Urinary bladder (tissue), 3 donors: ENCODE measurements at regions not wholly inside any gene's neighbourhood (a gene's known extent, or its start where the extent isn't known, plus 50 kb on each side); places are given as distances from the start of the nearest gene placed in this dataset.
"Not testable (repeated sequence)": the region's sequence is repeated elsewhere in the genome, so short reads cannot be mapped to it uniquely, and the experiment has no call there.

Experiments
- DNase-seq: peaks from one replicate; pipeline ENCODE4 v3.0.0-alpha.2; 2015; ENCODE audit errors: extremely low spot score
- H3K27ac ChIP-seq: one replicate; pipeline ENCODE4 v1.5.1; 2013; ENCODE audit warnings: low read depth, mild to moderate bottlenecking, moderate library complexity
- H3K36me3 ChIP-seq: one replicate; pipeline ENCODE4 v1.6.1; 2013; ENCODE audit warnings: mild to moderate bottlenecking, moderate library complexity; ENCODE audit not compliant: insufficient read depth
- H3K4me1 ChIP-seq: one replicate; pipeline ENCODE4 v1.6.1; 2013; ENCODE audit warnings: mild to moderate bottlenecking, moderate library complexity; ENCODE audit not compliant: insufficient read depth
- H3K4me3 ChIP-seq: one replicate; pipeline ENCODE4 v1.5.1; 2013; ENCODE audit warnings: low read depth, low read length
- WGBS: extraction: QIAGEN DNeasy Blood & Tissue Kit; methylation state at CpG from one replicate; pipeline ENCODE4 v1.1.7; 2013; 5-methylcytosine and 5-hydroxymethylcytosine counted together
- donor health status: healthy with polysubstance abuse.
- donor health status: healthy.

GRCh38 chr1:82160036-82160435 lies 359.3 kb downstream of the ADGRL2 start:
- H3K36me3 ChIP-seq = no peaks in the 10 kb centered on the region
- H3K27ac ChIP-seq = no peak overlapping the region
- H3K4me1 ChIP-seq = peaks cover 1% of the 10 kb centered on the region
- no peak overlapping the region for H3K4me3 ChIP-seq
- no peak for DNase-seq
- WGBS = 62% methylated on average over 5 of the region's 5 CpGs

GRCh38 chr1:82158981-82159380 lies 358.2 kb downstream of the ADGRL2 start:
- H3K27ac ChIP-seq = no peak overlapping the region
- H3K4me3 ChIP-seq = no peak overlapping the region
- no peaks in the 10 kb centered on the region for H3K36me3 ChIP-seq
- peaks cover 1% of the 10 kb centered on the region for H3K4me1 ChIP-seq
- WGBS = 97% methylated on average over 4 of the region's 4 CpGs
- no peak for DNase-seq

DNA sequence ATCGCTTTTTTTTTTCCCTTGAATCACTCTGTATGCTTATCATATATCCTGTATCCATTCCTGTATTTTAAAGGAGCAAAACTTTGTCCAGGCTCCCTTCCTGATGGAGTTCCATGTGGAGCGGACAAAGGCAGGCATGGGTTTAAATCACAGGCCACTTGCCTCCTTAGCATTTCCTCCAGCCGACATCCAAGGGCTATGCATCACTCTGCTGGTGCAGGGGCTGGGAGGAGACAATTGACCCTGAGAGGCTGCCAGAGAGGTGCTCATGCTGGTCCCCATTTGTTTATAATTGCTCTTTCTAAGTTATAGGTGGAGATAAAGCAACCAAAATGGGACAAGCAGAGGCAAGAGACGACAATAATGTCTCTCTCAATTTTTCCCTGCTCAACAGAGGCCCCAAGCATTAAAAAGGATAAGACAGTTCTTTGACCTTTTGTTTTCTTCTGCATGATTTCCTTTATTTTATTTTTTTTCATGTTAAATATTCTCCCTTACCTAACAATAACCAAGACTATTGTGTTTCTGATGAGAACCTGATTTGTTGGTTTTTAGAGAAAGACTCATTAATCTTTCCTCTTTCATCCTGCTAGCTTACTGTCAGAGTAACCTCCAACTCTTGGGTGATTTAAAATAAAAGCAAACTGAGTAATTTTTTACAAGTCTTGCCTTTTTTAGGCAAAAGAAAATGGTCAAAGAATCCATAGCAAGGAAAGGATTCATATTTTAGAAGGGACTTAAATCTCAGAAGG lies 353.7 kb downstream of the ADGRL2 start:
- Histone ChIP-seq H3K4me3 (no peak overlapping the region), H3K36me3 (no peaks in the 10 kb centered on the region), H3K4me1 (no peaks in the 10 kb centered on the region), H3K27ac (no peak overlapping the region)
- 77% methylated on average over 4 of the region's 4 CpGs for WGBS
- DNase-seq = no peak

- H3K4me1 ChIP-seq = no peaks in the 10 kb centered on the region
- H3K36me3 ChIP-seq = no peaks in the 10 kb centered on the region
- H3K27ac ChIP-seq = no peak overlapping the region
- no peak for DNase-seq
- no peak overlapping the region for H3K4me3 ChIP-seq
Observed at GRCh38 chr1:82153752-82154151, 353.0 kb downstream of the ADGRL2 start.

DNA sequence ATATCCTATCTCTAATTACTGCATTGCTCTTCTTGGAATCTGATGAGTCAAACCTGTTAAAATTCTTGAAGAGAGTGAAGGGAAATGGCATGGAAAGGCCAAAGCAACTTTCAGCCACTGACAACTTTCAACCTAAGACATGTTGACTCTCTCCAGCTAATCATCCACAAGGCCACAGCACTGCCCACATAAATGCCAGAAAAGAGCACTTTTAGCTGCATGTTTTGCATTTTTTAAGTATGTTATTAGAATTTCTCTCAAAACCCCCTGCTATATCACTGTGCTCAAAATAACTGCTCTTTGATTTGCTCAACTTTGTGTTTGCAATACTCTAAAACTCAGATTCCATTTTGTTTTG lies 352.5 kb downstream of the ADGRL2 start:
- Histone ChIP-seq H3K4me3 (no peak overlapping the region), H3K4me1 (no peaks in the 10 kb centered on the region), H3K27ac (no peak overlapping the region), H3K36me3 (no peaks in the 10 kb centered on the region)
- DNase-seq = no peak

- Histone ChIP-seq H3K4me3 (no peak overlapping the region), H3K27ac (no peak overlapping the region), H3K36me3 (no peaks in the 10 kb centered on the region), H3K4me1 (no peaks in the 10 kb centered on the region)
- 70% methylated on average over 5 of the region's 5 CpGs for WGBS
- DNase-seq = no peak
Observed at GRCh38 chr1:82152356-82153271, 351.9 kb downstream of the ADGRL2 start.

DNA sequence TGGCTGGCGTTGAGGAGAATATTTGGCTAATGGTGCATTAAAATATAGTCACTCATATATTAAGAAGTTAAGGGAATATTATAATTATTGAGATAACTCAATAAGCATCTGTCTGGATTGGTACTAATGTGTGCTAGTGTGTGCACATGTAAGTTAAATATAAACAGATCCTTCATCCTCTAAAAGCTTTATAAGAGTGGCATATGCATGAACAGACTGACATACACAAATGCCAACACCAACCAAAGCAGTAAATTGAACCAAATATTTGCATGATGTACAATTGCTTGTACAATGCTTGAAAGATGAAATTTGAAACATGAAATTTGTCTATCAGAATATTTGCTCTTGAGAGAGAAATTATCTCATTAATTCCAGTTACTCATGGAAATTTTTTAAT lies 344.9 kb downstream of the ADGRL2 start:
- no peak overlapping the region for H3K4me3 ChIP-seq
- no peak overlapping the region for H3K27ac ChIP-seq
- no peak for DNase-seq
- no peaks in the 10 kb centered on the region for H3K4me1 ChIP-seq
- 94% methylated on average over 1 of the region's 1 CpG for WGBS
- no peaks in the 10 kb centered on the region for H3K36me3 ChIP-seq

GRCh38 chr1:82143108-82143833 lies 342.5 kb downstream of the ADGRL2 start:
- WGBS = 91% methylated on average over 3 of the region's 3 CpGs
- Histone ChIP-seq H3K4me3 (no peak overlapping the region), H3K4me1 (no peaks in the 10 kb centered on the region), H3K27ac (no peak overlapping the region), H3K36me3 (no peaks in the 10 kb centered on the region)
- DNase-seq = no peak

DNA sequence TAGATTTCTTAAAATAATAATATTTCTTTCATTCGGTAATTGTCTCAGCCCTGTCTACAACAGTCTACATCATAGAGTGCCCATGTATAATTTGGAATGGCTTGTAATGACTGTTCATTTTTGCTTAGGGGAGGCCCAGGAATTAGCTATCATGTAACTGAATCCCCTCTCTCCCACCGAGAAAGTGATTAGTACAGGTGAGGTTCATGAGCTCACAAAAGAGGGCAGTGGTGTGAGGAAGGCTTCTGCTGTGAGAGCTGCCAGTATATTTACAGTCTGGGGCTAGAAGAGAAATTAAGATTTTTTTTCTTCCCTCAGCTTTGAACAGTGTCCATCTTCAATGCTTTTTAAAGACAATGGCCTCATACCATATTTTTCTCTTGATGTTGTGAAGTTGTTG lies 340.7 kb downstream of the ADGRL2 start:
- no peak for DNase-seq
- Histone ChIP-seq H3K4me1 (no peaks in the 10 kb centered on the region), H3K36me3 (no peaks in the 10 kb centered on the region), H3K27ac (no peak overlapping the region), H3K4me3 (no peak overlapping the region)
- WGBS = 71% methylated on average over 2 of the region's 2 CpGs

DNA sequence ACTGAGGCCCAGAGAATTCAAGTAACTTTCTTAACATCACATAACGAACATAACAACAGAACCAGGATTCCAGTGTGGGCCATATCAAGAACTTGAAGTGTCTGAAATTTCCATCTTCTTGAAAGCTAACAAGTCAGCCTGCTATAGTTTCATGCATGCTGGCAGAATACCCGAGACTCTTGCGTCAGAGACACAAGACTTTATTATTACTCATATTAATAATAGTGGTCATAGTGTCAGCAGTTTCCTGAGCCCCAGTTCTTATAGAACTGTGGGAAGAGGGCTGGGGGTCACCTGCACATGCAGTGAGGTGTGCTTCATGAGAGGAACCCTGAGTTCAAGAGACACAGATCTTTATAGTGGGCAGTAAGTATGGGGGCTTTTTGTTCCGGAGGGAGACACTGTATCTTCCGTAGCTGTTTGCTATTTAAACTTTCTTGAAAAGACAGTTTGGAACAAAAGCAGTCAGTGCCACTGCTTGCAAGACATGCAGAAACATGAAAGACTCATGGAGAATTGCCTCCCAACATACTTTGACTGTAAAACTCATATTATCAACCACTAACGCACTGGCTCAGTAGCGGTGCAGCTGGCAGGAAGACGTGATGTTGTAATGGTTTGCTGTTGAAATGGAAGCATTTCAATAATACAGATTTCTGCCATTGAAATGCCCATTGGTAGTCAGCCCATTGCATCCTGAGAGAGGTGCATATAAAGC lies 339.2 kb downstream of the ADGRL2 start:
- no peaks in the 10 kb centered on the region for H3K4me1 ChIP-seq
- H3K4me3 ChIP-seq = no peak overlapping the region
- DNase-seq = no peak
- no peaks in the 10 kb centered on the region for H3K36me3 ChIP-seq
- no peak overlapping the region for H3K27ac ChIP-seq
- WGBS = 90% methylated on average over 8 of the region's 8 CpGs

GRCh38 chr1:82136351-82136750 lies 335.6 kb downstream of the ADGRL2 start:
- WGBS = 83% methylated on average over 20 of the region's 20 CpGs

DNA sequence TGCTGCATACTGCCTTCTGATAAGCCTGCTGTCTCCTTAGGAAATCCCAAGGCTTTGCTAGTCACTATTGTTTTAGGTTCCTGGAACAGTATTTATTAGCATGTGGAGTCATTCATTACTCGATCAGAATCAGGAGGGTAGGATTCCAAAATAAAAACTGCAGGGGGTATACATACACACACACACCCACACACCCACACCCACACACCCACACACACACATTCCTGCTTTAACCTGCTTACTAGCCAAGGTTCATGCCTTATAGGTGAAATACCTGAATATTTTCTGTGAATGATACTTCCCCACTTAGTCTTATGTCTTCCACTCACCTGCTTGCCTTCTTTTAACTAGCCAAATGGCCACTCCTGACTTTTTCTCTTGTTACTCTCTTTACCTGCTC lies 325.1 kb downstream of the ADGRL2 start:
- Histone ChIP-seq H3K4me3 (no peak overlapping the region), H3K27ac (no peak overlapping the region), H3K4me1 (no peaks in the 10 kb centered on the region), H3K36me3 (no peaks in the 10 kb centered on the region)
- 67% methylated on average over 1 of the region's 1 CpG for WGBS
- DNase-seq = no peak

More at GRCh38 chr1:82136351-82136750, 335.6 kb downstream of the ADGRL2 start:
- DNase-seq, H3K4me1 ChIP-seq, H3K4me3 ChIP-seq, H3K36me3 ChIP-seq, H3K27ac ChIP-seq: not testable (repeated sequence)

DNA sequence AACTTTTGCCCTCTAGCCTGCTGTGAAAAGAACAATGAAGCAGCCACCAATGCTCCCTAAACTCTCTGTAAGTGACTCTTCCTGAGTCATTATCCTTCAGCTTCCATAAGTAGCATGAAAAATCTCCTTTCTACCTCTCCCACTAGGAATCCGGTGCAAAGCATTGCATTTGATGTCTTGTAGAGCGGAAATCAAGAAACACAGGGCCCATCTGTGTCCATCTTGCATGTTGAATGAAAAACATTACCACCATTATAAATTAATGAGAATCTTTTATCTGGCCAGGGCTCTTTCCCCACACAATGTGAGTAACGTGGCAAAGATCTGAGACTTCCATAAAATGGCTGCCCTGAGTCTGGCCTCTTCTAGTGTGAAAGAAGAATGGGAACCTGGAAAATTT lies 324.4 kb downstream of the ADGRL2 start:
- Histone ChIP-seq H3K4me1 (no peaks in the 10 kb centered on the region), H3K27ac (no peak overlapping the region), H3K4me3 (no peak overlapping the region), H3K36me3 (no peaks in the 10 kb centered on the region)
- WGBS = 93% methylated on average over 3 of the region's 3 CpGs
- DNase-seq = no peak
